Peyer's patch (tissue), 4 donors: ENCODE measurements at regions not wholly inside any gene's neighbourhood (a gene's known extent, or its start where the extent isn't known, plus 50 kb on each side); places are given as distances from the start of the nearest gene placed in this dataset.

ENCODE experiments used
- DNase-seq, 3 donors: peaks; one replicate each; pipeline ENCODE4 v3.0.0-alpha.2; 2017 to 2019
- H3K27ac ChIP-seq, 4 donors: fragments of 200-600 bp; sonication (generic); one replicate each; pipeline ENCODE4 v1.5.1; 2016 to 2019
- H3K27me3 ChIP-seq, 2 donors: fragments of 200-600 bp; sonication (generic); one replicate each; pipeline ENCODE4 v1.5.1; 2019
- H3K36me3 ChIP-seq, 3 donors: fragments of 200-600 bp; sonication (generic); one replicate each; pipeline ENCODE4 v1.5.1; 2016 to 2019
- H3K4me1 ChIP-seq, 4 donors: fragments of 200-600 bp; sonication (generic); one replicate each; pipeline ENCODE4 v1.5.1; 2016 to 2019
- H3K4me3 ChIP-seq, 4 donors: fragments of 200-600 bp; sonication (generic); 1 replicate in 3 of 4; 2 replicates in 1 of 4; pipeline ENCODE4 v1.5.1; 2016 to 2019; ENCODE audit warnings: mild to moderate bottlenecking in 1 of 4
- H3K9me3 ChIP-seq, 4 donors: fragments of 200-600 bp; sonication (generic); one replicate each; pipeline ENCODE4 v1.5.1; 2016 to 2019; ENCODE audit warnings: mild to moderate bottlenecking in 1 of 4
- CTCF ChIP-seq, 6 experiments: fragments of 450-650 bp in 4 of 6; fragments of 200-600 bp in 2 of 6; sonication (generic) in 1 of 6; IDR thresholded peaks; one replicate each; pipeline ENCODE4 v1.5.1; 2017 to 2019; ENCODE audit warnings: antibody characterized with exemption in 6 of 6, mild to moderate bottlenecking in 3 of 6, moderate library complexity in 1 of 6
- POLR2A ChIP-seq, 2 donors: fragments of 450-650 bp; IDR thresholded peaks; one replicate each; pipeline ENCODE4 v1.5.1; 2017; ENCODE audit warnings: antibody characterized with exemption in 2 of 2, mild to moderate bottlenecking in 2 of 2, moderate library complexity in 2 of 2

GRCh38 chr13:50376895-50377575 lies 361.8 kb downstream of the KCNRG start:
- TF ChIP-seq POLR2A (IDR thresholded peaks at IDR 0.05): no peak
- TF ChIP-seq CTCF (IDR thresholded peaks at IDR 0.05): peak in 1 of 6 experiments; percentile 16
- Histone ChIP-seq H3K4me3 (no peak overlapping the region), H3K9me3 (no peaks in the 10 kb centered on the region), H3K36me3 (no peaks in the 10 kb centered on the region), H3K27me3 (no peaks in the 10 kb centered on the region), H3K4me1 (no peaks in the 10 kb centered on the region), H3K27ac (no peak overlapping the region)
- DNase-seq: no peak

- no peak for TF ChIP-seq CTCF (IDR thresholded peaks at IDR 0.05)
- TF ChIP-seq POLR2A (IDR thresholded peaks at IDR 0.05): no peak
- no peaks in the 10 kb centered on the region for H3K36me3 ChIP-seq
Observed at GRCh38 chr13:50377726-50378270, 362.6 kb downstream of the KCNRG start.

GRCh38 chr13:50378509-50379044 lies 363.3 kb downstream of the KCNRG start:
- Histone ChIP-seq H3K27me3 (no peaks in the 10 kb centered on the region), H3K27ac (no peak overlapping the region), H3K9me3 (no peaks in the 10 kb centered on the region), H3K36me3 (no peaks in the 10 kb centered on the region), H3K4me3 (no peak overlapping the region), H3K4me1 (no peaks in the 10 kb centered on the region)
- DNase-seq: no peak
- TF ChIP-seq POLR2A (IDR thresholded peaks at IDR 0.05): no peak

More at GRCh38 chr13:50377726-50378270, 362.6 kb downstream of the KCNRG start:
- H3K4me1 ChIP-seq: no peaks in the 10 kb centered on the region
- H3K9me3 ChIP-seq: no peaks in the 10 kb centered on the region
- no peak overlapping the region for H3K27ac ChIP-seq
- no peak overlapping the region for H3K4me3 ChIP-seq
- H3K27me3 ChIP-seq: no peaks in the 10 kb centered on the region
- DNase-seq: no peak

- Histone ChIP-seq H3K27ac (no peak overlapping the region), H3K4me1 (no peaks in the 10 kb centered on the region), H3K9me3 (no peaks in the 10 kb centered on the region), H3K27me3 (no peaks in the 10 kb centered on the region), H3K36me3 (no peaks in the 10 kb centered on the region), H3K4me3 (no peak overlapping the region)
- TF ChIP-seq POLR2A (IDR thresholded peaks at IDR 0.05) (no peak), CTCF (IDR thresholded peaks at IDR 0.05) (no peak)
- DNase-seq: no peak
Observed at GRCh38 chr13:50379584-50379983, 364.3 kb downstream of the KCNRG start.

GRCh38 chr13:50380905-50381304 lies 365.7 kb downstream of the KCNRG start:
- H3K27me3 ChIP-seq: no peaks in the 10 kb centered on the region
- TF ChIP-seq POLR2A (IDR thresholded peaks at IDR 0.05) (no peak), CTCF (IDR thresholded peaks at IDR 0.05) (no peak)
- H3K27ac ChIP-seq: no peak overlapping the region

GRCh38 chr13:50382511-50382910 lies 367.3 kb downstream of the KCNRG start:
- no peaks in the 10 kb centered on the region for H3K9me3 ChIP-seq
- H3K4me3 ChIP-seq: no peak overlapping the region
- H3K36me3 ChIP-seq: no peaks in the 10 kb centered on the region
- DNase-seq: no peak
- no peaks in the 10 kb centered on the region for H3K4me1 ChIP-seq
- H3K27me3 ChIP-seq: no peaks in the 10 kb centered on the region
- TF ChIP-seq POLR2A (IDR thresholded peaks at IDR 0.05) (no peak), CTCF (IDR thresholded peaks at IDR 0.05) (no peak)
- no peak overlapping the region for H3K27ac ChIP-seq

More at GRCh38 chr13:50380905-50381304, 365.7 kb downstream of the KCNRG start:
- H3K36me3 ChIP-seq: no peaks in the 10 kb centered on the region
- no peaks in the 10 kb centered on the region for H3K4me1 ChIP-seq
- H3K4me3 ChIP-seq: no peak overlapping the region
- no peaks in the 10 kb centered on the region for H3K9me3 ChIP-seq
- DNase-seq: no peak
